ENCODE measurements at regions not wholly inside any gene's neighbourhood (a gene's known extent, or its start where the extent isn't known, plus 50 kb on each side); places are given as distances from the start of the nearest gene placed in this dataset.

DNA sequence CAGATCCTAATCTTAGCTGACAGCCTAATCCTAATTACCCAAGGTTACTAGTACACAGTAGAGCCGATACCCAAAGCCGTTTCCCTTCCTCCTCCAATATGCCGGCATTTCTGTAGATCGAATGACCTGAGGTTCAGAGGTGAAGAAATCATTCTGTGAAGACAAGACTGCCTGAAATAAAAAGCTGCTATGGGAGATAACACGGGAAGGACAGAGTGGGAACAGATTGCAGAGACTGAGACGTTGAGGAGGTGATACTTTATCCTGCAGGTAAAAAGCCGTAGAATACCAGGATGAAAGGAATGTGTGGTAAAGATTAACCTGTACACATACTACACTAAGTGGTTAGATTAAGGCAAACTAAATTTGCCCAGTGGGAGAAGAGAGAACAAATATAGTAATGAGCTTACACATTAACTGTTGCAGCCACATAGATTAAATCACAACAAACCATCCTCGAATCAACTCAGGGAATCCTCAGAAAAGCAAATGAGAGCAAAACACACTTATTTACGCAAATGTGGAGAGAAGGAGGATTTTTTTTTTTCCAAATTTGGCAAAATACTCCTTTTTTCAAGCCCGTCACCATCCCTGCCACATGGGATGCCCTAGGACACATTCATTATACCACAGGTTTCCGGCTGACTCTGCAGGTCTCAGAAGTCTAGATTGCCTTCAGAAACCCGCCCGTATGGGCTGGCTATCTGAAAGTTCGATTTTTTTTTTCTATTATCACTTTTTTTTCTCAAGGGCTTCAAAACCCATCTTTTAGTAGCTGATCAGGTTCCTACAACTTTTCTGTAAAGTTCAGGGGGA, 188.0 kb downstream of the TTC8 start:
- Histone ChIP-seq H3K27ac (ENCODE audit: insufficient read depth, low read depth, low read length) (no peak overlapping the region), H3K36me3 (ENCODE audit: control insufficient read depth in 2 of 2, extremely low read depth in 1 of 2, insufficient read depth in 2 of 2, low read length in 2 of 2) (no peaks in the 10 kb centered on the region), H3K9me3 (replicated peaks; ENCODE audit: control insufficient read depth, insufficient read depth, low read length) (no peaks in the 10 kb centered on the region), H3K4me1 (ENCODE audit: control insufficient read depth, extremely low read depth, insufficient read depth, low read length) (no peaks in the 10 kb centered on the region), H4K20me1 (replicated peaks; ENCODE audit: control insufficient read depth, extremely low read depth, insufficient read depth, low read length) (no peaks in the 10 kb centered on the region), H3K9me1 (replicated peaks; ENCODE audit: control insufficient read depth, extremely low read depth, insufficient read depth, low read length) (no peaks in the 10 kb centered on the region), H2AFZ (ENCODE audit: low read depth, low read length) (no peak overlapping the region), H3K79me2 (ENCODE audit: control insufficient read depth, insufficient read depth, low read length) (no peaks in the 10 kb centered on the region), H3K4me2 (ENCODE audit: insufficient read depth, low read length) (no peak overlapping the region), H3K9ac (replicated peaks; ENCODE audit: extremely low read depth, insufficient read depth, low read length) (no peak overlapping the region), H3K4me3 (replicated peaks in 1 of 3; ENCODE audit: insufficient read depth in 1 of 3, low read depth in 1 of 3, low read length in 3 of 3) (no peak overlapping the region), H3K27me3 (ENCODE audit: control insufficient read depth in 2 of 2, insufficient read depth in 2 of 2, low read length in 2 of 2) (peaks cover 0 to 2% of the 10 kb centered on the region in 2 experiments)
- ChIA-PET CTCF (interaction anchor here (0.6 to 2.6 kb wide), 2 partner anchors 166 to 344 kb away, joined by 3 to 13 read pairs; no protein-coding TSS in a partner anchor), POLR2A (no interaction called here)
- no TSS peak for BruUV-seq (replicated peaks)
- TF ChIP-seq GATA2 (IDR thresholded peaks at IDR 0.05; ENCODE audit: insufficient read depth, insufficient read length, low read depth, low read length), result no peak
- TF ChIP-seq EZH2 (IDR thresholded peaks at IDR 0.05; ENCODE audit: borderline replicate concordance, low read depth, low read length, severe bottlenecking), result no peak
- TF ChIP-seq, protein P1, sequence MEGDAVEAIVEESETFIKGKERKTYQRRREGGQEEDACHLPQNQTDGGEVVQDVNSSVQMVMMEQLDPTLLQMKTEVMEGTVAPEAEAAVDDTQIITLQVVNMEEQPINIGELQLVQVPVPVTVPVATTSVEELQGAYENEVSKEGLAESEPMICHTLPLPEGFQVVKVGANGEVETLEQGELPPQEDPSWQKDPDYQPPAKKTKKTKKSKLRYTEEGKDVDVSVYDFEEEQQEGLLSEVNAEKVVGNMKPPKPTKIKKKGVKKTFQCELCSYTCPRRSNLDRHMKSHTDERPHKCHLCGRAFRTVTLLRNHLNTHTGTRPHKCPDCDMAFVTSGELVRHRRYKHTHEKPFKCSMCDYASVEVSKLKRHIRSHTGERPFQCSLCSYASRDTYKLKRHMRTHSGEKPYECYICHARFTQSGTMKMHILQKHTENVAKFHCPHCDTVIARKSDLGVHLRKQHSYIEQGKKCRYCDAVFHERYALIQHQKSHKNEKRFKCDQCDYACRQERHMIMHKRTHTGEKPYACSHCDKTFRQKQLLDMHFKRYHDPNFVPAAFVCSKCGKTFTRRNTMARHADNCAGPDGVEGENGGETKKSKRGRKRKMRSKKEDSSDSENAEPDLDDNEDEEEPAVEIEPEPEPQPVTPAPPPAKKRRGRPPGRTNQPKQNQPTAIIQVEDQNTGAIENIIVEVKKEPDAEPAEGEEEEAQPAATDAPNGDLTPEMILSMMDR (IDR thresholded peaks at IDR 0.05; ENCODE audit: extremely low read depth in 1 of 2, insufficient read depth in 1 of 2, low read depth in 1 of 2, low read length in 2 of 2), result no peak
- no peak for TF ChIP-seq POLR2AphosphoS5 (IDR thresholded peaks at IDR 0.05; ENCODE audit: insufficient read depth, low read depth, low read length)
- no peak for TF ChIP-seq POLR2A (IDR thresholded peaks at IDR 0.05; ENCODE audit: low read depth, low read length)
- TF ChIP-seq, protein P2, sequence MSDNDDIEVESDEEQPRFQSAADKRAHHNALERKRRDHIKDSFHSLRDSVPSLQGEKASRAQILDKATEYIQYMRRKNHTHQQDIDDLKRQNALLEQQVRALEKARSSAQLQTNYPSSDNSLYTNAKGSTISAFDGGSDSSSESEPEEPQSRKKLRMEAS (IDR thresholded peaks at IDR 0.05; ENCODE audit: insufficient read depth, insufficient read length), result no peak
- intact Hi-C loops (cut with micrococcal nuclease), result loop anchor here (1.0 kb wide), 1 partner anchor 345 kb away; no protein-coding TSS in a partner anchor
- FAIRE-seq (no peak), DNase-seq (ENCODE audit: low read depth, low spot score) (no peak)
- dilution Hi-C loops (cut with MboI; ENCODE audit: extremely low pct_ligation_motif_present, low sequenced_read_pairs), result no loop called here

All from endothelial cell of umbilical vein (primary cell).